ENCODE measurements at regions not wholly inside any gene's neighbourhood (a gene's known extent, or its start where the extent isn't known, plus 50 kb on each side); places are given as distances from the start of the nearest gene placed in this dataset.

GRCh38 chr13:111044087-111044830 lies 70.9 kb upstream of the ARHGEF7 start:
- POLR2A ChIA-PET (ENCODE audit: partially characterized antibody): no interaction called here
- 91% methylated on average over 19 of the region's 19 CpGs; no CpG with 5 or more reads in 1 of the 2 experiments for WGBS, 2 experiments (ENCODE audit: extremely low coverage in 1 of 2, insufficient coverage in 1 of 2, insufficient read length in 1 of 2, insufficient replicate concordance in 2 of 2, low coverage in 1 of 2, low lambda C conversion rate in 2 of 2, missing lambda C conversion rate in 1 of 2)
- 0 out of 2 replicates have a peak overlapping the region, but pooled peaks have one; percentile 9 for H2BK20ac ChIP-seq (ENCODE audit: low read length)
- H2AK5ac ChIP-seq (ENCODE audit: low read depth, low read length): peak overlapping the region; percentile 28; the same call in 1 of the 2 replicates
- no peak overlapping the region for H2BK15ac ChIP-seq (ENCODE audit: low read length)
- H3K56ac ChIP-seq (replicated peaks; ENCODE audit: insufficient read length, low read depth, low read length): peak overlapping the region; percentile 48
- H3K9me3 ChIP-seq (ENCODE audit: insufficient read depth in 2 of 2, low read depth in 1 of 2, low read length in 1 of 2): peaks cover 28 to 32% of the 10 kb centered on the region in 2 experiments
- no peak overlapping the region for H4K8ac ChIP-seq (ENCODE audit: extremely low read depth, insufficient read depth, low read length)
- no peak for DNase-seq (ENCODE audit: low read depth in 1 of 2, low spot score in 2 of 2)
- no peaks in the 10 kb centered on the region for H3K79me2 ChIP-seq (ENCODE audit: control insufficient read depth in 1 of 2, insufficient read depth in 2 of 2, low read length in 2 of 2)
- H3K18ac ChIP-seq (ENCODE audit: extremely low read depth, low read length): no peak overlapping the region
- H3K36me3 ChIP-seq (ENCODE audit: control insufficient read depth in 2 of 4, insufficient read depth in 4 of 4, low read length in 3 of 4): peaks cover 0 to 4% (median 0%) of the 10 kb centered on the region in 4 experiments; a peak in 1 of 8 replicates
- no peaks in the 10 kb centered on the region for H3K4me1 ChIP-seq (replicated peaks in 1 of 4; ENCODE audit: control insufficient read depth in 3 of 4, insufficient read depth in 4 of 4, low read length in 3 of 4)
- H3K4me3 ChIP-seq (ENCODE audit: extremely low read depth in 1 of 4, insufficient read depth in 2 of 4, low read depth in 3 of 4, low read length in 4 of 4): no peak overlapping the region
- 0 out of 2 replicates have a peak overlapping the region, but pooled peaks have one; percentile 32 for H2BK12ac ChIP-seq (ENCODE audit: low read depth, low read length)
- 0 out of 2 replicates have a peak, but pooled peaks cover 3% of the 10 kb centered on the region for H3K23me2 ChIP-seq (ENCODE audit: low read depth, low read length)
- no peak overlapping the region for H2AFZ ChIP-seq (ENCODE audit: low read length)
- H2BK5ac ChIP-seq (ENCODE audit: low read depth, low read length): no peak overlapping the region
- H3K27ac ChIP-seq (ENCODE audit: low read depth, low read length): no peak overlapping the region
- peak overlapping the region; percentile 44 for H3K4ac ChIP-seq (replicated peaks; ENCODE audit: insufficient read length, low read depth, low read length)
- H3K9ac ChIP-seq (replicated peaks in 1 of 4; ENCODE audit: extremely low read depth in 1 of 4, low read depth in 3 of 4, low read length in 3 of 4): peak overlapping the region in 1 of 4 experiments; percentile 11; a peak in 1 of 7 replicates
- H3K14ac ChIP-seq (ENCODE audit: insufficient read length): no peak overlapping the region
- TF ChIP-seq ASH2L (IDR thresholded peaks at IDR 0.05; ENCODE audit: low read length) (no peak), SP1 (IDR thresholded peaks at IDR 0.05; ENCODE audit: low read depth, low read length) (no peak), EZH2 (IDR thresholded peaks at IDR 0.05; ENCODE audit: low read depth, low read length, severe bottlenecking) (no peak), RNF2 (IDR thresholded peaks at IDR 0.05; ENCODE audit: borderline replicate concordance, low read depth, low read length, missing control alignments, poor library complexity, severe bottlenecking) (no peak), POLR2AphosphoS5 (IDR thresholded peaks at IDR 0.05; ENCODE audit: low read depth, low read length) (no peak), BRCA1 (IDR thresholded peaks at IDR 0.05; ENCODE audit: low read depth, low read length) (no peak), HDAC2 (IDR thresholded peaks at IDR 0.05; ENCODE audit: borderline replicate concordance in 1 of 2, low read depth in 2 of 2, low read length in 2 of 2) (no peak), CEBPB (IDR thresholded peaks at IDR 0.05; ENCODE audit: low read depth, low read length) (no peak)
- TF ChIP-seq, protein P1, sequence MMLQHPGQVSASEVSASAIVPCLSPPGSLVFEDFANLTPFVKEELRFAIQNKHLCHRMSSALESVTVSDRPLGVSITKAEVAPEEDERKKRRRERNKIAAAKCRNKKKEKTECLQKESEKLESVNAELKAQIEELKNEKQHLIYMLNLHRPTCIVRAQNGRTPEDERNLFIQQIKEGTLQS (IDR thresholded peaks at IDR 0.05; ENCODE audit: insufficient read depth, low read depth, low read length): no peak
- H4K20me1 ChIP-seq (replicated peaks in 1 of 2; ENCODE audit: control insufficient read depth in 1 of 2, insufficient read depth in 2 of 2, low read length in 2 of 2): peaks cover 0 to 4% of the 10 kb centered on the region in 2 experiments
- no peak overlapping the region for H2BK120ac ChIP-seq (replicated peaks; ENCODE audit: low read depth, low read length)
- peak overlapping the region; percentile 84 for H4K91ac ChIP-seq (replicated peaks; ENCODE audit: insufficient read length, low read length)
- no peak overlapping the region for H3K4me2 ChIP-seq (ENCODE audit: insufficient read depth in 1 of 2, low read depth in 2 of 2, low read length in 2 of 2)
- H3K27me3 ChIP-seq (replicated peaks in 1 of 4; ENCODE audit: control insufficient read depth in 3 of 4, extremely low read depth in 1 of 4, insufficient read depth in 3 of 4, low read length in 3 of 4): no peaks in the 10 kb centered on the region
- H3K79me1 ChIP-seq (ENCODE audit: low read depth, low read length): no peaks in the 10 kb centered on the region
- H4K5ac ChIP-seq (ENCODE audit: insufficient read length, low read depth, low read length): no peak overlapping the region
- peak; percentile 39 for FAIRE-seq
- CTCF ChIA-PET (ENCODE audit: partially characterized antibody): interaction anchor here (1.2 to 5.1 kb wide), 2 partner anchors 23 to 100 kb away, joined by 4 to 19 read pairs; no protein-coding TSS in a partner anchor
- H3K23ac ChIP-seq (ENCODE audit: insufficient read length): no peak overlapping the region

Measured in H1 (cell line).